ENCODE measurements at regions not wholly inside any gene's neighbourhood (a gene's known extent, or its start where the extent isn't known, plus 50 kb on each side); places are given as distances from the start of the nearest gene placed in this dataset.

GRCh38 chr14:97624985-97625384 is 827.8 kb downstream of the VRK1 start:
- TF ChIP-seq CTCF (IDR thresholded peaks at IDR 0.05; ENCODE audit: poor library complexity, severe bottlenecking): no peak
- no peak for TF ChIP-seq POLR2AphosphoS5 (IDR thresholded peaks at IDR 0.05)
- no peak for TF ChIP-seq TAF1 (IDR thresholded peaks at IDR 0.05; ENCODE audit: low read depth)
- TF ChIP-seq REST (IDR thresholded peaks at IDR 0.05; ENCODE audit: borderline replicate concordance): no peak

All from neural cell (in vitro differentiated cells).